ENCODE measurements at regions not wholly inside any gene's neighbourhood (a gene's known extent, or its start where the extent isn't known, plus 50 kb on each side); places are given as distances from the start of the nearest gene placed in this dataset.

DNA sequence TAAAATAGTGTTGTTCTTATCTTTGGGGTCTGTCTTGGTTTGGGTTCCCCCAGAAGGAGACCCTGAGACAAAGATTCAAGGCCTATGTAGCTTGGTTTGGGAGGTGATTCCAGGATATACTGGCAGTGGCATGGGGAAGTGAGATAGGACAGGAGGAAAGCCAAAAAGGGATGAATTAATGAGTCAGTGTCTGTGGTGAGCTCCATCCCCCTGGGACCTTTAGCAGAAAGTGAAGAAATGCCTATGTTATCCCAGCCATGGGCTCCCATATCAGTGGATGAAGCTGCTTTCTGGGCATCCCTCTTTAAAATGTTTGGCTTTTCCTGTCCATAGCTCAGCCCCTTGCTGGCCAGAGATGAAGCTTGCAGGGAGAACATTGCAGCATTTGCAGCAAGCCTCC, 217.0 kb upstream of the CTBP2 start:
- TF ChIP-seq, protein P1, sequence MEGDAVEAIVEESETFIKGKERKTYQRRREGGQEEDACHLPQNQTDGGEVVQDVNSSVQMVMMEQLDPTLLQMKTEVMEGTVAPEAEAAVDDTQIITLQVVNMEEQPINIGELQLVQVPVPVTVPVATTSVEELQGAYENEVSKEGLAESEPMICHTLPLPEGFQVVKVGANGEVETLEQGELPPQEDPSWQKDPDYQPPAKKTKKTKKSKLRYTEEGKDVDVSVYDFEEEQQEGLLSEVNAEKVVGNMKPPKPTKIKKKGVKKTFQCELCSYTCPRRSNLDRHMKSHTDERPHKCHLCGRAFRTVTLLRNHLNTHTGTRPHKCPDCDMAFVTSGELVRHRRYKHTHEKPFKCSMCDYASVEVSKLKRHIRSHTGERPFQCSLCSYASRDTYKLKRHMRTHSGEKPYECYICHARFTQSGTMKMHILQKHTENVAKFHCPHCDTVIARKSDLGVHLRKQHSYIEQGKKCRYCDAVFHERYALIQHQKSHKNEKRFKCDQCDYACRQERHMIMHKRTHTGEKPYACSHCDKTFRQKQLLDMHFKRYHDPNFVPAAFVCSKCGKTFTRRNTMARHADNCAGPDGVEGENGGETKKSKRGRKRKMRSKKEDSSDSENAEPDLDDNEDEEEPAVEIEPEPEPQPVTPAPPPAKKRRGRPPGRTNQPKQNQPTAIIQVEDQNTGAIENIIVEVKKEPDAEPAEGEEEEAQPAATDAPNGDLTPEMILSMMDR (IDR thresholded peaks at IDR 0.05): no peak
- TF ChIP-seq POLR2A (IDR thresholded peaks at IDR 0.05): no peak
